DOHH2 (cell line): ENCODE measurements at regions not wholly inside any gene's neighbourhood (a gene's known extent, or its start where the extent isn't known, plus 50 kb on each side); places are given as distances from the start of the nearest gene placed in this dataset.

ENCODE experiments used
- H3F3A ChIP-seq: fragments of 200-600 bp; sonication (generic), shearing (Covaris generic); 2 replicates; pipeline ENCODE4 v1.6.0; 2016; ENCODE audit warnings: antibody characterized with exemption, mild to moderate bottlenecking; ENCODE audit not compliant: control insufficient read depth, insufficient read depth
- H3K27ac ChIP-seq: fragments of 200-600 bp; sonication (generic); 2 replicates; pipeline ENCODE4 v1.5.1; 2014; ENCODE audit warnings: low read depth, mild to moderate bottlenecking, low read length, moderate library complexity
- H3K27me3 ChIP-seq: fragments of 200-600 bp; sonication (generic); 2 replicates; pipeline ENCODE4 v1.6.1; 2014; ENCODE audit warnings: mild to moderate bottlenecking, low read length, mixed read lengths; ENCODE audit not compliant: control insufficient read depth
- H3K36me3 ChIP-seq: fragments of 200-600 bp; sonication (generic); 2 replicates; pipeline ENCODE4 v1.6.1; 2014; ENCODE audit warnings: mild to moderate bottlenecking, low read length, moderate library complexity, mixed read lengths; ENCODE audit not compliant: control insufficient read depth
- H3K4me1 ChIP-seq: fragments of 200-600 bp; sonication (generic); 2 replicates; pipeline ENCODE4 v1.6.1; 2014; ENCODE audit warnings: mild to moderate bottlenecking, low read length, mixed read lengths; ENCODE audit not compliant: control insufficient read depth
- H3K4me2 ChIP-seq: fragments of 200-600 bp; sonication (generic); 2 replicates; pipeline ENCODE4 v1.6.0; 2014; ENCODE audit warnings: mild to moderate bottlenecking, low read length, moderate library complexity
- H3K4me3 ChIP-seq: fragments of 200-600 bp; sonication (generic); 2 replicates; pipeline ENCODE4 v1.5.1; 2014; ENCODE audit warnings: mild to moderate bottlenecking, low read length, mixed read lengths
- H3K79me2 ChIP-seq: fragments of 200-600 bp; sonication (generic); 2 replicates; pipeline ENCODE4 v1.6.1; 2014; ENCODE audit warnings: mild to moderate bottlenecking, low read length, mixed read lengths; ENCODE audit not compliant: control insufficient read depth
- H3K9me2 ChIP-seq: fragments of 200-600 bp; sonication (generic); replicated peaks from 2 replicates; pipeline ENCODE4 v1.6.1; 2014; ENCODE audit warnings: mild to moderate bottlenecking, low read length, mixed read lengths; ENCODE audit not compliant: control insufficient read depth
- H3K9me3 ChIP-seq: fragments of 200-600 bp; sonication (generic); 2 replicates; pipeline ENCODE4 v1.6.1; 2014; ENCODE audit warnings: antibody characterized with exemption, low read length, mixed read lengths; ENCODE audit not compliant: control insufficient read depth, insufficient read depth
- H4K20me1 ChIP-seq: fragments of 200-600 bp; sonication (generic); 2 replicates; pipeline ENCODE4 v1.6.0; 2014; ENCODE audit warnings: low read depth, mild to moderate bottlenecking, antibody characterized with exemption, low read length, moderate library complexity; ENCODE audit not compliant: control insufficient read depth, insufficient read depth
- CTCF ChIP-seq: fragments of 200-600 bp; sonication (generic); IDR thresholded peaks from one replicate; pipeline ENCODE4 v1.5.1; 2014; ENCODE audit warnings: antibody characterized with exemption, mild to moderate bottlenecking, low read depth, low read length; ENCODE audit not compliant: poor library complexity, severe bottlenecking
- EZH2phosphoT487 ChIP-seq: fragments of 200-600 bp; sonication (generic); IDR thresholded peaks from 2 replicates; pipeline ENCODE4 v1.6.1; 2017; ENCODE audit warnings: borderline replicate concordance, mild to moderate bottlenecking, antibody characterized with exemption, low read length, moderate library complexity, mixed read lengths

- H3K4me2 ChIP-seq, result no peak overlapping the region
- H3K36me3 ChIP-seq, result no peaks in the 10 kb centered on the region
- H3K4me1 ChIP-seq, result no peaks in the 10 kb centered on the region
- no peaks in the 10 kb centered on the region for H3K79me2 ChIP-seq
- H3K27me3 ChIP-seq, result no peaks in the 10 kb centered on the region
- no peak overlapping the region for H3K4me3 ChIP-seq
- no peaks in the 10 kb centered on the region for H3K9me3 ChIP-seq
- H3K9me2 ChIP-seq, result no peaks in the 10 kb centered on the region
- H3F3A ChIP-seq, result no peaks in the 10 kb centered on the region
- no peaks in the 10 kb centered on the region for H4K20me1 ChIP-seq
- H3K27ac ChIP-seq, result no peak overlapping the region
- TF ChIP-seq CTCF, result no peak
- TF ChIP-seq EZH2phosphoT487, result no peak
Observed at GRCh38 chr2:234751275-234751973, 200.4 kb upstream of the SH3BP4 start.

- no peaks in the 10 kb centered on the region for H3K36me3 ChIP-seq
- no peaks in the 10 kb centered on the region for H4K20me1 ChIP-seq
- H3K9me2 ChIP-seq, result no peaks in the 10 kb centered on the region
- TF ChIP-seq EZH2phosphoT487, result no peak
- TF ChIP-seq CTCF, result no peak
- H3K4me2 ChIP-seq, result no peak overlapping the region
- H3K27me3 ChIP-seq, result no peaks in the 10 kb centered on the region
- no peaks in the 10 kb centered on the region for H3K9me3 ChIP-seq
- H3F3A ChIP-seq, result no peaks in the 10 kb centered on the region
- H3K27ac ChIP-seq, result no peak overlapping the region
- no peak overlapping the region for H3K4me3 ChIP-seq
- H3K79me2 ChIP-seq, result no peaks in the 10 kb centered on the region
- H3K4me1 ChIP-seq, result no peaks in the 10 kb centered on the region
Observed at GRCh38 chr2:234747833-234748559, 203.8 kb upstream of the SH3BP4 start.

GRCh38 chr2:234747032-234747431, 204.8 kb upstream of the SH3BP4 start:
- H3K4me1 ChIP-seq, result no peaks in the 10 kb centered on the region
- no peak overlapping the region for H3K4me2 ChIP-seq
- no peaks in the 10 kb centered on the region for H3K79me2 ChIP-seq
- H3K9me3 ChIP-seq, result no peaks in the 10 kb centered on the region
- no peak overlapping the region for H3K4me3 ChIP-seq
- no peaks in the 10 kb centered on the region for H3K27me3 ChIP-seq
- H3K27ac ChIP-seq, result no peak overlapping the region
- H3K9me2 ChIP-seq, result no peaks in the 10 kb centered on the region
- no peaks in the 10 kb centered on the region for H3F3A ChIP-seq
- no peaks in the 10 kb centered on the region for H3K36me3 ChIP-seq
- H4K20me1 ChIP-seq, result no peaks in the 10 kb centered on the region
- TF ChIP-seq EZH2phosphoT487 (no peak), CTCF (no peak)
